ENCODE measurements at regions not wholly inside any gene's neighbourhood (a gene's known extent, or its start where the extent isn't known, plus 50 kb on each side); places are given as distances from the start of the nearest gene placed in this dataset.

- Histone ChIP-seq H3K4me3 (ENCODE audit: insufficient read depth, low read depth, low read length) (no peak overlapping the region), H3K27me3 (ENCODE audit: control insufficient read depth, insufficient read depth, low read length, poor library complexity, severe bottlenecking) (no peaks in the 10 kb centered on the region), H3K36me3 (ENCODE audit: control insufficient read depth, insufficient read depth, low read length) (no peaks in the 10 kb centered on the region), H3K27ac (ENCODE audit: insufficient read depth, low read depth, low read length, poor library complexity, severe bottlenecking) (no peak overlapping the region), H3K4me1 (ENCODE audit: control insufficient read depth, insufficient read depth, low read length) (no peaks in the 10 kb centered on the region), H3K9me3 (ENCODE audit: control insufficient read depth, low read length) (no peaks in the 10 kb centered on the region)
- 89 to 91% methylated on average over 5 of the region's 5 CpGs for WGBS, 2 experiments
These were observed 115.2 kb downstream of the TTC32 start for GRCh38 chr2:19786408-19787058.

GRCh38 chr2:19785867-19786266 is 115.9 kb downstream of the TTC32 start:
- no peak overlapping the region for H3K27ac ChIP-seq (ENCODE audit: insufficient read depth, low read depth, low read length, poor library complexity, severe bottlenecking)
- no peaks in the 10 kb centered on the region for H3K27me3 ChIP-seq (ENCODE audit: control insufficient read depth, insufficient read depth, low read length, poor library complexity, severe bottlenecking)
- no peaks in the 10 kb centered on the region for H3K4me1 ChIP-seq (ENCODE audit: control insufficient read depth, insufficient read depth, low read length)
- no peaks in the 10 kb centered on the region for H3K9me3 ChIP-seq (ENCODE audit: control insufficient read depth, low read length)
- WGBS, 2 experiments = 87 to 95% methylated on average over 4 of the region's 4 CpGs
- H3K4me3 ChIP-seq (ENCODE audit: insufficient read depth, low read depth, low read length) = no peak overlapping the region
- H3K36me3 ChIP-seq (ENCODE audit: control insufficient read depth, insufficient read depth, low read length) = no peaks in the 10 kb centered on the region

GRCh38 chr2:19785447-19785846 is 116.3 kb downstream of the TTC32 start:
- 93 to 96% methylated on average over 7 of the region's 7 CpGs for WGBS, 2 experiments
- H3K4me3 ChIP-seq (ENCODE audit: insufficient read depth, low read depth, low read length) = no peak overlapping the region

GRCh38 chr2:19784456-19784855 is 117.3 kb downstream of the TTC32 start:
- Histone ChIP-seq H3K9me3 (ENCODE audit: control insufficient read depth, low read length) (no peaks in the 10 kb centered on the region), H3K27me3 (ENCODE audit: control insufficient read depth, insufficient read depth, low read length, poor library complexity, severe bottlenecking) (no peaks in the 10 kb centered on the region), H3K4me1 (ENCODE audit: control insufficient read depth, insufficient read depth, low read length) (no peaks in the 10 kb centered on the region), H3K4me3 (ENCODE audit: insufficient read depth, low read depth, low read length) (no peak overlapping the region), H3K36me3 (ENCODE audit: control insufficient read depth, insufficient read depth, low read length) (no peaks in the 10 kb centered on the region), H3K27ac (ENCODE audit: insufficient read depth, low read depth, low read length, poor library complexity, severe bottlenecking) (no peak overlapping the region)
- WGBS, 2 experiments = 94 to 98% methylated on average over 5 of the region's 5 CpGs

More at GRCh38 chr2:19785447-19785846, 116.3 kb downstream of the TTC32 start:
- Histone ChIP-seq H3K36me3 (ENCODE audit: control insufficient read depth, insufficient read depth, low read length) (no peaks in the 10 kb centered on the region), H3K9me3 (ENCODE audit: control insufficient read depth, low read length) (no peaks in the 10 kb centered on the region), H3K27me3 (ENCODE audit: control insufficient read depth, insufficient read depth, low read length, poor library complexity, severe bottlenecking) (no peaks in the 10 kb centered on the region), H3K4me1 (ENCODE audit: control insufficient read depth, insufficient read depth, low read length) (no peaks in the 10 kb centered on the region), H3K27ac (ENCODE audit: insufficient read depth, low read depth, low read length, poor library complexity, severe bottlenecking) (no peak overlapping the region)

GRCh38 chr2:19783935-19784334 is 117.8 kb downstream of the TTC32 start:
- WGBS, 2 experiments = 81 to 98% methylated on average over 2 of the region's 2 CpGs
- Histone ChIP-seq H3K4me1 (ENCODE audit: control insufficient read depth, insufficient read depth, low read length) (no peaks in the 10 kb centered on the region), H3K27me3 (ENCODE audit: control insufficient read depth, insufficient read depth, low read length, poor library complexity, severe bottlenecking) (no peaks in the 10 kb centered on the region), H3K36me3 (ENCODE audit: control insufficient read depth, insufficient read depth, low read length) (no peaks in the 10 kb centered on the region), H3K27ac (ENCODE audit: insufficient read depth, low read depth, low read length, poor library complexity, severe bottlenecking) (no peak overlapping the region), H3K9me3 (ENCODE audit: control insufficient read depth, low read length) (no peaks in the 10 kb centered on the region), H3K4me3 (ENCODE audit: insufficient read depth, low read depth, low read length) (no peak overlapping the region)

- H3K27me3 ChIP-seq (ENCODE audit: control insufficient read depth, insufficient read depth, low read length, poor library complexity, severe bottlenecking) = no peaks in the 10 kb centered on the region
- H3K27ac ChIP-seq (ENCODE audit: insufficient read depth, low read depth, low read length, poor library complexity, severe bottlenecking) = no peak overlapping the region
- 84 to 88% methylated on average over 6 of the region's 6 CpGs for WGBS, 2 experiments
- H3K4me3 ChIP-seq (ENCODE audit: insufficient read depth, low read depth, low read length) = no peak overlapping the region
- H3K9me3 ChIP-seq (ENCODE audit: control insufficient read depth, low read length) = no peaks in the 10 kb centered on the region
- no peaks in the 10 kb centered on the region for H3K36me3 ChIP-seq (ENCODE audit: control insufficient read depth, insufficient read depth, low read length)
- H3K4me1 ChIP-seq (ENCODE audit: control insufficient read depth, insufficient read depth, low read length) = peaks cover 4% of the 10 kb centered on the region
These were observed 124.8 kb downstream of the TTC32 start for GRCh38 chr2:19776941-19777514.

GRCh38 chr2:19775838-19776237 is 125.9 kb downstream of the TTC32 start:
- H3K4me1 ChIP-seq (ENCODE audit: control insufficient read depth, insufficient read depth, low read length) = peaks cover 4% of the 10 kb centered on the region
- H3K27ac ChIP-seq (ENCODE audit: insufficient read depth, low read depth, low read length, poor library complexity, severe bottlenecking) = no peak overlapping the region
- 85 to 86% methylated on average over 6 of the region's 6 CpGs for WGBS, 2 experiments
- no peaks in the 10 kb centered on the region for H3K27me3 ChIP-seq (ENCODE audit: control insufficient read depth, insufficient read depth, low read length, poor library complexity, severe bottlenecking)
- H3K9me3 ChIP-seq (ENCODE audit: control insufficient read depth, low read length) = no peaks in the 10 kb centered on the region
- H3K4me3 ChIP-seq (ENCODE audit: insufficient read depth, low read depth, low read length) = no peak overlapping the region
- no peaks in the 10 kb centered on the region for H3K36me3 ChIP-seq (ENCODE audit: control insufficient read depth, insufficient read depth, low read length)

GRCh38 chr2:19775315-19775714 is 126.5 kb downstream of the TTC32 start:
- Histone ChIP-seq H3K4me1 (ENCODE audit: control insufficient read depth, insufficient read depth, low read length) (peaks cover 4% of the 10 kb centered on the region), H3K4me3 (ENCODE audit: insufficient read depth, low read depth, low read length) (no peak overlapping the region), H3K9me3 (ENCODE audit: control insufficient read depth, low read length) (no peaks in the 10 kb centered on the region), H3K27ac (ENCODE audit: insufficient read depth, low read depth, low read length, poor library complexity, severe bottlenecking) (no peak overlapping the region), H3K27me3 (ENCODE audit: control insufficient read depth, insufficient read depth, low read length, poor library complexity, severe bottlenecking) (no peaks in the 10 kb centered on the region), H3K36me3 (ENCODE audit: control insufficient read depth, insufficient read depth, low read length) (no peaks in the 10 kb centered on the region)
- WGBS, 2 experiments = 79 to 81% methylated on average over 5 of the region's 5 CpGs

- 39 to 45% methylated on average over 3 of the region's 3 CpGs for WGBS, 2 experiments
- H3K36me3 ChIP-seq (ENCODE audit: control insufficient read depth, insufficient read depth, low read length) = no peaks in the 10 kb centered on the region
- H3K4me1 ChIP-seq (ENCODE audit: control insufficient read depth, insufficient read depth, low read length) = peaks cover 4% of the 10 kb centered on the region
- H3K9me3 ChIP-seq (ENCODE audit: control insufficient read depth, low read length) = no peaks in the 10 kb centered on the region
- no peaks in the 10 kb centered on the region for H3K27me3 ChIP-seq (ENCODE audit: control insufficient read depth, insufficient read depth, low read length, poor library complexity, severe bottlenecking)
- no peak overlapping the region for H3K4me3 ChIP-seq (ENCODE audit: insufficient read depth, low read depth, low read length)
- H3K27ac ChIP-seq (ENCODE audit: insufficient read depth, low read depth, low read length, poor library complexity, severe bottlenecking) = no peak overlapping the region
These were observed 127.0 kb downstream of the TTC32 start for GRCh38 chr2:19774805-19775176.

GRCh38 chr2:19772981-19773380 is 128.8 kb downstream of the TTC32 start:
- H3K4me1 ChIP-seq (ENCODE audit: control insufficient read depth, insufficient read depth, low read length) = peaks cover 4% of the 10 kb centered on the region
- H3K27ac ChIP-seq (ENCODE audit: insufficient read depth, low read depth, low read length, poor library complexity, severe bottlenecking) = no peak overlapping the region
- no peak overlapping the region for H3K4me3 ChIP-seq (ENCODE audit: insufficient read depth, low read depth, low read length)
- no peaks in the 10 kb centered on the region for H3K36me3 ChIP-seq (ENCODE audit: control insufficient read depth, insufficient read depth, low read length)
- 92 to 93% methylated on average over 1 to 4 of the region's 4 CpGs for WGBS, 2 experiments
- no peaks in the 10 kb centered on the region for H3K9me3 ChIP-seq (ENCODE audit: control insufficient read depth, low read length)
- H3K27me3 ChIP-seq (ENCODE audit: control insufficient read depth, insufficient read depth, low read length, poor library complexity, severe bottlenecking) = no peaks in the 10 kb centered on the region
